ENCODE measurements at regions not wholly inside any gene's neighbourhood (a gene's known extent, or its start where the extent isn't known, plus 50 kb on each side); places are given as distances from the start of the nearest gene placed in this dataset.

GRCh38 chr4:92021203-92021602 lies 282.6 kb upstream of the GRID2 start:
- no peak for TF ChIP-seq ATF3 (IDR thresholded peaks at IDR 0.05)
- TF ChIP-seq, protein P1, sequence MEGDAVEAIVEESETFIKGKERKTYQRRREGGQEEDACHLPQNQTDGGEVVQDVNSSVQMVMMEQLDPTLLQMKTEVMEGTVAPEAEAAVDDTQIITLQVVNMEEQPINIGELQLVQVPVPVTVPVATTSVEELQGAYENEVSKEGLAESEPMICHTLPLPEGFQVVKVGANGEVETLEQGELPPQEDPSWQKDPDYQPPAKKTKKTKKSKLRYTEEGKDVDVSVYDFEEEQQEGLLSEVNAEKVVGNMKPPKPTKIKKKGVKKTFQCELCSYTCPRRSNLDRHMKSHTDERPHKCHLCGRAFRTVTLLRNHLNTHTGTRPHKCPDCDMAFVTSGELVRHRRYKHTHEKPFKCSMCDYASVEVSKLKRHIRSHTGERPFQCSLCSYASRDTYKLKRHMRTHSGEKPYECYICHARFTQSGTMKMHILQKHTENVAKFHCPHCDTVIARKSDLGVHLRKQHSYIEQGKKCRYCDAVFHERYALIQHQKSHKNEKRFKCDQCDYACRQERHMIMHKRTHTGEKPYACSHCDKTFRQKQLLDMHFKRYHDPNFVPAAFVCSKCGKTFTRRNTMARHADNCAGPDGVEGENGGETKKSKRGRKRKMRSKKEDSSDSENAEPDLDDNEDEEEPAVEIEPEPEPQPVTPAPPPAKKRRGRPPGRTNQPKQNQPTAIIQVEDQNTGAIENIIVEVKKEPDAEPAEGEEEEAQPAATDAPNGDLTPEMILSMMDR (IDR thresholded peaks at IDR 0.05; ENCODE audit: low read depth, low read length, missing input control) = no peak
- TF ChIP-seq YY1 (IDR thresholded peaks at IDR 0.05) = no peak
- TF ChIP-seq, protein P2, sequence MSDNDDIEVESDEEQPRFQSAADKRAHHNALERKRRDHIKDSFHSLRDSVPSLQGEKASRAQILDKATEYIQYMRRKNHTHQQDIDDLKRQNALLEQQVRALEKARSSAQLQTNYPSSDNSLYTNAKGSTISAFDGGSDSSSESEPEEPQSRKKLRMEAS (IDR thresholded peaks at IDR 0.05) = no peak
- no peak for TF ChIP-seq JUND (IDR thresholded peaks at IDR 0.05)
- TF ChIP-seq, protein P3, sequence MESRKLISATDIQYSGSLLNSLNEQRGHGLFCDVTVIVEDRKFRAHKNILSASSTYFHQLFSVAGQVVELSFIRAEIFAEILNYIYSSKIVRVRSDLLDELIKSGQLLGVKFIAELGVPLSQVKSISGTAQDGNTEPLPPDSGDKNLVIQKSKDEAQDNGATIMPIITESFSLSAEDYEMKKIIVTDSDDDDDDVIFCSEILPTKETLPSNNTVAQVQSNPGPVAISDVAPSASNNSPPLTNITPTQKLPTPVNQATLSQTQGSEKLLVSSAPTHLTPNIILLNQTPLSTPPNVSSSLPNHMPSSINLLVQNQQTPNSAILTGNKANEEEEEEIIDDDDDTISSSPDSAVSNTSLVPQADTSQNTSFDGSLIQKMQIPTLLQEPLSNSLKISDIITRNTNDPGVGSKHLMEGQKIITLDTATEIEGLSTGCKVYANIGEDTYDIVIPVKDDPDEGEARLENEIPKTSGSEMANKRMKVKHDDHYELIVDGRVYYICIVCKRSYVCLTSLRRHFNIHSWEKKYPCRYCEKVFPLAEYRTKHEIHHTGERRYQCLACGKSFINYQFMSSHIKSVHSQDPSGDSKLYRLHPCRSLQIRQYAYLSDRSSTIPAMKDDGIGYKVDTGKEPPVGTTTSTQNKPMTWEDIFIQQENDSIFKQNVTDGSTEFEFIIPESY (IDR thresholded peaks at IDR 0.05) = no peak
